ENCODE measurements at regions not wholly inside any gene's neighbourhood (a gene's known extent, or its start where the extent isn't known, plus 50 kb on each side); places are given as distances from the start of the nearest gene placed in this dataset.

DNA sequence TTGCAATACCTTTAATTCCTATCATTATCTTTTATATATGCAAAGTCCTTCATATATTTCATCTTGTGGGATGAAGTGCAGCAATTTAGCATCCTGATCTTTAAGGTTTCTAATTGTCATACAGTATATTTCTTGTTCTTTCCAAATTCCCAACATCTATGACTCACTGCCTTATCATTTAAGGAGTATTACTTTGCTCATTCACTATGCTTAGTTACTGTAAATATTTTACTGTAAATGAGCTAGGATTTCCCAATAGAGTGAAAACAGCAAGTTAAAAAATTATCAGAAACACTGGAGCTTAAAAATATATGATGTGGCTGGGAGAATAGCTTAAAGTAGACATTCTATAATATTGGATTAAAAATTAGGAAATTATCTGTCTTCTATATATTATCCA lies 69.9 kb downstream of the SLITRK6 start:
- H3K36me3 ChIP-seq, result no peaks in the 10 kb centered on the region
- intact Hi-C loops (cut with DNase I), result no loop called here
- H3K4me1 ChIP-seq (ENCODE audit: insufficient read depth), result no peaks in the 10 kb centered on the region
- no peak overlapping the region for H3K4me3 ChIP-seq
- H3K27me3 ChIP-seq, result no peaks in the 10 kb centered on the region
- no peaks in the 10 kb centered on the region for H3K9me3 ChIP-seq
- TF ChIP-seq, protein P1, sequence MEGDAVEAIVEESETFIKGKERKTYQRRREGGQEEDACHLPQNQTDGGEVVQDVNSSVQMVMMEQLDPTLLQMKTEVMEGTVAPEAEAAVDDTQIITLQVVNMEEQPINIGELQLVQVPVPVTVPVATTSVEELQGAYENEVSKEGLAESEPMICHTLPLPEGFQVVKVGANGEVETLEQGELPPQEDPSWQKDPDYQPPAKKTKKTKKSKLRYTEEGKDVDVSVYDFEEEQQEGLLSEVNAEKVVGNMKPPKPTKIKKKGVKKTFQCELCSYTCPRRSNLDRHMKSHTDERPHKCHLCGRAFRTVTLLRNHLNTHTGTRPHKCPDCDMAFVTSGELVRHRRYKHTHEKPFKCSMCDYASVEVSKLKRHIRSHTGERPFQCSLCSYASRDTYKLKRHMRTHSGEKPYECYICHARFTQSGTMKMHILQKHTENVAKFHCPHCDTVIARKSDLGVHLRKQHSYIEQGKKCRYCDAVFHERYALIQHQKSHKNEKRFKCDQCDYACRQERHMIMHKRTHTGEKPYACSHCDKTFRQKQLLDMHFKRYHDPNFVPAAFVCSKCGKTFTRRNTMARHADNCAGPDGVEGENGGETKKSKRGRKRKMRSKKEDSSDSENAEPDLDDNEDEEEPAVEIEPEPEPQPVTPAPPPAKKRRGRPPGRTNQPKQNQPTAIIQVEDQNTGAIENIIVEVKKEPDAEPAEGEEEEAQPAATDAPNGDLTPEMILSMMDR (IDR thresholded peaks at IDR 0.05), result no peak
- TF ChIP-seq POLR2A (IDR thresholded peaks at IDR 0.05) (no peak), EP300 (IDR thresholded peaks at IDR 0.05) (no peak)
- no peak for DNase-seq
- H3K27ac ChIP-seq, result no peak overlapping the region

DNA sequence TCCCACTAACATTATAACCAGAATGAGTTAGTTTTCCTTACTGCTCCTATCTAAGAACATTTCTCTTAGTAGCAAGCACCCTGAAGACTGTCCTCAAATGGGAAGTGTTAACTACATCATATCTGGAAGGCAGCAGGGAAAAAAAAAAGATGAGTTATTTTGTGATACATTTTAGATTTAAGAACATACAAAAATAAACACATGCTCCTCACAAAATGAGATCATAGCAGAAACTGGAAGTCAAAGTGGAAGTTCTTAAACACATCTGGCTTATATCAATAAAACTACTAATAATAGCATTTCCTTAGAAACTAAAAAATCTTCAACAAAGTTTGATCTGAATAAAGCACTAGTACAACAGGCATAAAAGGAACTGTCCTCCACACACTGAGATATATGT lies 70.4 kb downstream of the SLITRK6 start:
- Histone ChIP-seq H3K27ac (no peak overlapping the region), H3K27me3 (no peaks in the 10 kb centered on the region), H3K4me1 (ENCODE audit: insufficient read depth) (no peaks in the 10 kb centered on the region), H3K36me3 (no peaks in the 10 kb centered on the region), H3K4me3 (no peak overlapping the region), H3K9me3 (no peaks in the 10 kb centered on the region)
- TF ChIP-seq POLR2A (IDR thresholded peaks at IDR 0.05) (no peak), EP300 (IDR thresholded peaks at IDR 0.05) (no peak)
- TF ChIP-seq, protein P1 (IDR thresholded peaks at IDR 0.05), result no peak
- no peak for DNase-seq
- intact Hi-C loops (cut with DNase I), result no loop called here

DNA sequence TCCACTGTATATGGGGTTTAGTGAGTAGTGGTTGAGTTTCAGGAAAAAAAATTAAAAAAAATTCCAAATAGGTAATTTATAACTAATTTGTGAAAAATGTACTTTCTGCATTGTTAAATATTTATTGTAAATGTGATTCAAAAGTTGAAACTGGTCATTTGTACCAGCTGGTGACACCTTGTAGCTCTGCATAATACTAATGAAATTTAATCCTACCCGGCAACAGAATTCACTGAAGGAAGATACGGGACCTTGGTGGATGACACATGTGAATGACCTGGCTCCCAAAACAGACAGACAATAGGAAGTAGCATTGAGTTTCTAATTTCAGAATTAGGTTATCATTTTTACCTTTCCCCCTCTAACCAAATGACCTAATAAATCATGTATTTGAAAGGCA lies 73.8 kb downstream of the SLITRK6 start:
- WGBS, 3 donors, result 88 to 95% (median 88%) methylated on average over 2 of the region's 2 CpGs
- no peak overlapping the region for H3K4me3 ChIP-seq
- H3K9me3 ChIP-seq, result no peaks in the 10 kb centered on the region
- TF ChIP-seq POLR2A (IDR thresholded peaks at IDR 0.05) (no peak), EP300 (IDR thresholded peaks at IDR 0.05) (no peak)
- TF ChIP-seq, protein P1 (IDR thresholded peaks at IDR 0.05), result no peak
- no peak overlapping the region for H3K27ac ChIP-seq
- DNase-seq, result no peak
- no peaks in the 10 kb centered on the region for H3K4me1 ChIP-seq (ENCODE audit: insufficient read depth)
- intact Hi-C loops (cut with DNase I), result no loop called here
- H3K36me3 ChIP-seq, result no peaks in the 10 kb centered on the region
- H3K27me3 ChIP-seq, result no peaks in the 10 kb centered on the region

DNA sequence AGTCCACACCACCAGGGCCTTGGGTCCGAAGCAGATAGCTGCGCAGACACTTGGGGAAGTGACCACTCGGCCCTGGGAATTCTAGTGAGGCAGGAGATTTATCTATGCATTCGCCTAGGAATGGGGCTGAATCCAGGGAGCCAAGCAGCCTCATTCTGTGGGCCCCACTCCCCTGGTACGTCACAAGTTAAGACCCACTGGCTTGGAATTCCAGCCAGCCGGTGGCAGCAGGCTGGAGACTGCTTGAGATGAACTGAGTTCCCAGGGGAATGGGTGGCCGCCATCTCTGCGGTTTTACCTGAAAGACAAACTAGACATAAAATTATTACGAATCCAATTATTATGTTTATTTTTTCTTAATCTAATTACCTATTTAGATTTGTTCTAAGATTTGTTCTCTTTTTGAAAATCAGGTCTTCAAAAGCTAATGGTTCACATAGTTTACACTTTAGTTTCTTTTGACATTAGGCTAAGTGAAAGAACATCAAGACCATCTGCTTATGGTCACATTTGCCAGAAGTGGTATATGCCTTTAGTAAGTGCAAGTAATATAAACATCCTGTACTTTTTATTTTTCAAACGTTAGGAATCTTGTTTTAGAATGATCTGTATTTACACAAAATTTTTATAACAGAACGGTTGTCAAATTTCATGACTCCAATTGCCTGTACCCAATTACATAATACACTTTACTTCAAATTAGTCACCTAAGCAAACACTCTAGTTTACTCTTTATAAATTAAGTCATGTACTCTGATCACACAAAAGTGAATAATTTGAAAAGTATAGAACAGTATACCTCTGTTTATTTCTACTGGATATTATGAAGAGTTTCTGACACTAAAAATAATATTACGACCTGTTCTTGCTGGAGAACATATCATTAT lies 74.4 kb downstream of the SLITRK6 start:
- Histone ChIP-seq H3K27me3 (no peaks in the 10 kb centered on the region), H3K36me3 (no peaks in the 10 kb centered on the region), H3K4me3 (no peak overlapping the region), H3K27ac (no peak overlapping the region), H3K9me3 (no peaks in the 10 kb centered on the region), H3K4me1 (ENCODE audit: insufficient read depth) (no peaks in the 10 kb centered on the region)
- intact Hi-C loops (cut with DNase I), result no loop called here
- TF ChIP-seq EP300 (IDR thresholded peaks at IDR 0.05), result no peak
- no peak for TF ChIP-seq POLR2A (IDR thresholded peaks at IDR 0.05)
- TF ChIP-seq, protein P1 (IDR thresholded peaks at IDR 0.05), result no peak
- WGBS, 3 donors, result 83 to 85% (median 83%) methylated on average over 12 of the region's 12 CpGs
- no peak for DNase-seq
